HG03025 (cell line): ENCODE measurements at regions not wholly inside any gene's neighbourhood (a gene's known extent, or its start where the extent isn't known, plus 50 kb on each side); places are given as distances from the start of the nearest gene placed in this dataset.

Source experiments
- ATAC-seq: cut with Tn5 transposase; IDR thresholded peaks from one replicate; pipeline ENCODE4 v1.9.1; 2021; ENCODE audit warnings: mild to moderate bottlenecking, moderate library complexity; ENCODE audit not compliant: unreplicated experiment, low FRiP score

- ATAC-seq: no peak
Observed at GRCh38 chr12:98235301-98235700, 280.1 kb upstream of the TMPO start.

DNA sequence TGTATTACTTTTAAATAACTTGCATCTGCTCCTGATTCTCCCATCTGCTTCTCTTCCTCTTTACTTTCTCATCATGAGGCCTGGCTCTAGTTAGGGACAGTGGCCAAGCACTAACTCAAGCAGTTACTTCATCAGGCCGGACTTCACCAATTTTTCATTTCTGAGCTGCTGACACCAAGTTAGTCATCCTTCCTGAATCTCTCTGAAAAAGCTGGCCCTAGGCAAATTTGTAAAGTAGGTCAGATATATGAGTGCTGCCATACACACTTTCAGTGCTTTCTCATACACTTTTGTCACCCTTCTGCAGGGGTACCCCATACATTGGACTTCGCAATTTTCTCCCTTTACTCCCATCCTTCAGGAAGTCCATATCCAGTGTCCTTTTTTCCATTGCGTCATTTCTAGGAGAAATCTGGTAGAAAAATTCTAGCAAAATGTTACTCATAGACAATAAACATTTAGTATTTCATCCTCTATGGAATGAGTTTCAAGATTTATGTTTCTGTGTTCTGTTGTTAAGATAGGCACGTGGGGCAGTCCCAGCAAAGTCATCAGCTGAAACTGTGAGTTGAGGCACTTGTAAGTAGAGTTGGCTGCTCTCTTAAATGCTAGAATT, 276.8 kb upstream of the TMPO start:
- no peak for ATAC-seq

GRCh38 chr12:98243190-98243589, 272.2 kb upstream of the TMPO start:
- ATAC-seq: no peak

DNA sequence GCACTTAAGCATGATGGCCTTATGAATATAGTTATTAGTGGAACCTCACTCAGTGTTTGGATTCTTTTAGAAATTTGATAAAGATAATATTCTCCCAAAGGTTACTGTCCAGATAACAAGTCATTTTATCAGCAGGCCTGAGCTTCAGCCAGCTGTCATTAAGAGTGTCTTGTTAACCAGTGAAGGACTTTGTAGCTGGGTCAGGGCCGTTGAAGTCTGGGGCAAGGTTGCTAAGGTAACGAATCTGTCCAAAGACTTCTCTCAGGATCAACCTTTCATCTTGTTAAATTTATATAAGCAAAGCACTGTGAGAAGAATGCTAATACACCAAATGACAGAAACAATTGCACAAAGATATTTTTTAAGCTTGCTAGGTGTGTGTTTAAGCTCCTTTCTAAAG, 271.3 kb upstream of the TMPO start:
- ATAC-seq: no peak

DNA sequence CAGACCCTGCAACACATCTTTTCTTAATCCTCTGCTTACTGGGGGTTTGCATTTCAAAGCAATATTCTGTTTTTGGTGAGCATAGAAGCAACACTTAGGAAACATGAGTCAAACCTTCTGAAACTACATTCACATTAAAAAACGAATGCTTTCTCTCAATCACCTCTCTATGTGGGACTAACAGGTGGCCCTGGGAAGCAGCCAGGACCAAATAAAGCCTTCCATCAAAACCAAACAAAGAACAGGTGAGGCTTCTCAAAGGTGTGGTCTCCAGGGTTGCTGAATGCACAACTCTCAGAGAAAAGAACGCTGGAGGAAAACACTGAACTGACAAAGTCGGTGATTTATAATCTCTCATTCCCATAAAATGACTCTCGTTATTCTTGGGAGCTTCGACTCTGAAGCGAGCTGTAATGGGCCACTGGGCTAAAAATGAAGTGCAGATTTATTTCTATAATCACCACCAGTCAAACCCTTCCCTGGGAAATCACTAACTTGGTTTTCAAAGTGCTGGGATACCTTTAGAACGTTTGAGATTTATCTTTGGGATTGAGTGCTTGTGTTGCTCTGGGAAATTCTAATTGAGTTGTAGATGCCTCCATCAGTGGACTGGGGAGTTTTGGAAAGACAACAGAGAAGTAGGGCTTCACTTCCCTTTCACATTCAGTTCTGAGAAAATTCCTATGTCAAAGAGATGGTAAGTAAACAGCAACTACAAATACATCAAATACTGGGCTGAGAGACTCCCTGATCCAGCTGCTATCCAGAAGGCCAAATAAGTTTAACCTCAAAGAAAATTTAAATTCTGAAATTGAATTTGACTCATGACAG, 262.0 kb upstream of the TMPO start:
- ATAC-seq: no peak

- ATAC-seq: no peak
Observed at GRCh38 chr12:98256830-98257229, 258.6 kb upstream of the TMPO start.

- ATAC-seq: no peak
Observed at GRCh38 chr12:98259693-98260092, 255.7 kb upstream of the TMPO start.

- no peak for ATAC-seq
Observed at GRCh38 chr12:98260276-98260675, 255.1 kb upstream of the TMPO start.

- ATAC-seq: no peak
Observed at GRCh38 chr12:98262902-98263301, 252.5 kb upstream of the TMPO start.

DNA sequence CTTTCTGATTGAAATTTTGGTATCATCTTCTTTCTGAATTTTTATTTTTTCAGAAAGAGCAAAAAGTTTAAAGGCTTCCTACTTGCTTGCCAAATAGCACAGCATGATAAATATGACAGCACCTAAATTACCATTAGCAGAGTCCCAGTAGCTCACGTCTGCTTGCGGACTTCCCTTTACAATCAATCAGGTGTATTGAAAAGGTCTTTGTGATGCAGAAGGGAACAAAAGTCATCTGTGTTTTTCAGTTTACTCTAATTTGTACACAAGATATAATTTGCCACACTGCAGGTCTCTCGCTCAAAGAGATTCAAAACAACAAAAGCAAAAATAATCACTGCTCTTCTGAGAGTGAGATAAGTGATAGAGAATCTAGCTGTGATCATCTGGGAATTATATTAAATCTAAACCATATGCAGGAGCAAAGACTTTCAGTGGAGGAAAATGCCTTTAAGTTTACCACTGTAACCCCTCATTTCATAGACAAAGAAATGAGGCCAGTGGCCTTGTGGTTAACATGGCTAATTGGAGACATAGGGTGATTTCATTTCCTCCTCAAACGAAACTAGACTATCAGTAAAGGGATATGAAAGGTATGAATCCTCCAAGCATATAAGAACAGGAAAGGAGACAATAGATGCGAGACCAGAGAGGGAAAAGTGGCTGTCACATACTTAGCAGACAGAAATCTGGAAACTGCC, 240.8 kb upstream of the TMPO start:
- peak; percentile 99 for ATAC-seq

DNA sequence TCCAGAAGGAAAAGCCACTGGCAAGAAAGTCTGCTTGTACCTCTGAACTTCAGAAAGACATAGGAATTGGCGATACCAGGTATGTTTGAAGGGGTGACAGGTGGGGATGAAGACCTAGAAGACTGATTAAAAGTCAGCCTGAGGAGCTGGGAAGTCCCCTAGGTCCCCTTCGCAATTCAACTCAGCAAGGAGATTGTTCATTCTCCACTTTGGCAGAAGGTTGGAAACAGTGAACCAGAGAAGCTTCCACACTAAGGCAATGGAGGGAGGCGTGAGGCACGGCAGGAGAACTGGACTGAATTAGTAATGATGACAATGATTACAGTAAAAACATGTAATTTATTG, 240.3 kb upstream of the TMPO start:
- peak; percentile 26 for ATAC-seq

- no peak for ATAC-seq
Observed at GRCh38 chr12:98280152-98280551, 235.2 kb upstream of the TMPO start.

- ATAC-seq: no peak
Observed at GRCh38 chr12:98280621-98281020, 234.8 kb upstream of the TMPO start.

GRCh38 chr12:98291828-98292227, 223.6 kb upstream of the TMPO start:
- ATAC-seq: no peak

DNA sequence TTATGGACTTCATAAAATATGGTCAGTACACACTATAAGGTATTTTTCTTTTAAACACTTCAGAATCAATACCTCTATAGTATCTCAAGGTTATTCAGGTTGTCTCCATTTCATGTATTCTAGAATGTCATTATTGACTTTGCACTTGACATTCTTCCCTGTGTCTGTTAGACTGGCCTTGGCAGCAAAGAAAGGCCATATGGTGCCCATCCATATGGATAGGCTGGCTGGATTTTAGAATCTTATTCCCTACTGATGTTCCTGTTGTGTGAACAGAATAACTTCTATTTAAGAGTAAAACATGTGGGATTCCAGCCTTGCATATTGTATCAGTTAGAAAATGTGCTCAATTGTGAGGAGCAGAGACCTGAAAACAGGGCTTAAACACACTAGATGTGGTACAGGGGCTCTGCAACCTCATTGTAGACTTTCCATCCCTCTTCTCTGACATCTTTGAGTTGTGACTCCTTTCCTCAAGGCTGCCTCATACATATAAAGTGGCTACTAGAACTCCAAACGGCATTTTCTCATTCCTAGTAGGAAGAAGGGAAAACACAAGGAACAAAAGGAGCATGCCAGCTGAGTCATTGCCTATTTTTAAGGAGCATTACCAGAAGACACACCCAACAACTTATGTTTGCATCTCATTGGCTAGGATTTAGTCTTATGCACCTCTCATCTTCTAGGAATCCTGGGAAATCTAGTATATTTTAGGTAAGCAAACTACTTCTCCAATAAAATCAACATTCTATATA, 221.2 kb upstream of the TMPO start:
- no peak for ATAC-seq

DNA sequence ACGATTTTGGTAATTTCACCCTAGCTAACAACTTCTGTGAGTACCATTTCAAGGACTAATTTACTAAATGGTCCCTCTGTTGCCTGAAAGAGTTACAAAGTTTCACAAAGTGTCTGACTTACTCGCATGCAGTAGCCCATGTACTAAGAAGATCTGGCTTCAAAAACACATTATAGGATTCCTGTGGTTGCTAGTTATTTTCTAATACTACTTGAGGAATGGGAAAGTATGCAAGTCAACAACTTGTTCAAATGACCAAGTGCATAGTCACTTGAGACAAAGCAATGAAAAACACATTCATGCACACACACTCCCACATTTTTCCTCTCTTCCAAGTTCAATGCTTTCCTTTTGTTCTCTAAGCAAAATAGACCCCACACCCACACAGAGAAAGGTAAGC, 219.7 kb upstream of the TMPO start:
- ATAC-seq: no peak

DNA sequence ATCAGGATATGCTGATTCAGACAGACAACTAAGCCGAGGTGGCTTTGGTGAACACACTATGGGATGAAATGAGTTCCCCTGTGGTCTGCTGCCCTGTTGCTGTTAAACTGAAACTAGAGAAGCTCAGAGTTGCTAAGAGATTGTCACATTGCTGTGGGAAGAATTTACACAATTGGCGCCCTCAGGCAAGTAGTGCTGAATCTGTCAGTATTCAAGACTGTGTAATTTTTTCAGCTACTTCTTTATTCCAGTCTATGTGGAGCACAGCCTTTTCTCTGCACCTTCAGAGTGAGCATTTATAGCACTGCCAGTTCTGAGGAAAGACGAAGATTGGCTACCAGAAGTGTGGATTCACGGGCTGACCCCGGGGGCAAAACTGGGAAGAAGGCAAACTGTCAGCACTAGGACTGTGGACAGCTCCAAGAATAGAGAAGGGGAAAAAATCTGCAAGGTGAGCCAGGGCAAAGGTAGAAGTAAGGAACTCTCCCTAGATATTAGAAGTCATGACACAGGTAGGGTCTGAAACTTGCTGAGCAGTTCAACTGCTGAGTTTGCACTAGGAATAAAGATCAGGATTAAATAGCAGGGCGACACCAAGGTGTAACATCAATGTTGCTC, 218.8 kb upstream of the TMPO start:
- ATAC-seq: no peak

GRCh38 chr12:98297538-98297937, 217.9 kb upstream of the TMPO start:
- no peak for ATAC-seq

GRCh38 chr12:98308141-98308540, 207.2 kb upstream of the TMPO start:
- ATAC-seq: no peak
